ENCODE measurements at regions not wholly inside any gene's neighbourhood (a gene's known extent, or its start where the extent isn't known, plus 50 kb on each side); places are given as distances from the start of the nearest gene placed in this dataset.

DNA sequence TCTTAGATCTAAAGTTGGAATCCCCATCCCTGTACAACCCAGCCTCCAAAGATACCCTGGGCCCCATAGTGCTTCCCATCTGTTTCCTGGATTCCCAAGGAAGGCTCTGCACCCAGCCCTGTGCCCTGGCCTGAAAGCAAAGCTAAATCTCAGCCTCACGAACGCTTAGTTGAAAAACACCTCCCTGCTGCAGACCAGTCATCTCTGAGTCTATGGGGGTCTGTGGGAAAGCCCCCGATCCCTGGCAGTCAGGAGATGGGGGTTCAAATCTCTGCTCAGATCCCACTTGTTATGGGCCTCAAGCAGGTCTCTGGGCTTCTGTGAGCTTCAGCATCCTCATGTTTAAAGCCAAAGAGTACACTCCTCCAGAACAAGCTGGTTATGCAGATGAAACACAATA is 210.5 kb upstream of the GRIK3 start:
- Histone ChIP-seq H3K4me3 (ENCODE audit: low read length in 2 of 2) (no peak overlapping the region), H3K27ac (ENCODE audit: low read depth in 2 of 2, low read length in 2 of 2) (no peak overlapping the region), H3K27me3 (ENCODE audit: control insufficient read depth in 2 of 2, insufficient read depth in 2 of 2, low read length in 2 of 2) (peaks cover 0 to 3% of the 10 kb centered on the region in 2 donors), H3K36me3 (ENCODE audit: control insufficient read depth in 2 of 2, insufficient read depth in 2 of 2, low read length in 2 of 2) (no peaks in the 10 kb centered on the region), H3K4me1 (ENCODE audit: control insufficient read depth in 2 of 2, insufficient read depth in 2 of 2, low read length in 2 of 2) (no peaks in the 10 kb centered on the region), H3K9me3 (ENCODE audit: control insufficient read depth in 2 of 2, low read length in 2 of 2) (no peaks in the 10 kb centered on the region), H3K9ac (ENCODE audit: low read depth in 1 of 2, low read length in 2 of 2) (no peak overlapping the region)

DNA sequence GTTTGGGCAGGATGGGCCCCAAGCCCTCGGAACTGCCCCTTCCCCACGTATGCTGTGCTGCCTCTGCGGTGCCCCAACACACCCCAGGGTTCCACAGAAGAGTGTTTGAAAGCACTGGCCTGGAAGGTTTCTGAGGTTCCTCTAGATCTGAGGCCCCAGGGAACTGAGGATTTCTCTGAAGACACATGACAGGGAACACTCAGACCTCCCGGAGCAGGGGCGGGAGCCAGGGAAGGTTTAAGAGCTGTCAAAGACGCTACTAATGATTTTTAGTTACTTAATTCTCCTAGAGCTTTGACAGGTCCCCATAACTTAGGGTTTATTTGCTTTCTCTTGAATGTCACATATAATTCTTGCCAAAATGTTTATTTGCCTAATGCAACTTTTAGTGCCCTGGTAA is 212.3 kb upstream of the GRIK3 start:
- no peak overlapping the region for H3K4me3 ChIP-seq (ENCODE audit: low read length in 2 of 2)
- no peaks in the 10 kb centered on the region for H3K36me3 ChIP-seq (ENCODE audit: control insufficient read depth in 2 of 2, insufficient read depth in 2 of 2, low read length in 2 of 2)
- H3K4me1 ChIP-seq (ENCODE audit: control insufficient read depth in 2 of 2, insufficient read depth in 2 of 2, low read length in 2 of 2): no peaks in the 10 kb centered on the region
- peaks cover 0 to 4% of the 10 kb centered on the region in 2 donors for H3K27me3 ChIP-seq (ENCODE audit: control insufficient read depth in 2 of 2, insufficient read depth in 2 of 2, low read length in 2 of 2)
- H3K27ac ChIP-seq (ENCODE audit: low read depth in 2 of 2, low read length in 2 of 2): no peak overlapping the region
- no peaks in the 10 kb centered on the region for H3K9me3 ChIP-seq (ENCODE audit: control insufficient read depth in 2 of 2, low read length in 2 of 2)
- H3K9ac ChIP-seq (ENCODE audit: low read depth in 1 of 2, low read length in 2 of 2): no peak overlapping the region

DNA sequence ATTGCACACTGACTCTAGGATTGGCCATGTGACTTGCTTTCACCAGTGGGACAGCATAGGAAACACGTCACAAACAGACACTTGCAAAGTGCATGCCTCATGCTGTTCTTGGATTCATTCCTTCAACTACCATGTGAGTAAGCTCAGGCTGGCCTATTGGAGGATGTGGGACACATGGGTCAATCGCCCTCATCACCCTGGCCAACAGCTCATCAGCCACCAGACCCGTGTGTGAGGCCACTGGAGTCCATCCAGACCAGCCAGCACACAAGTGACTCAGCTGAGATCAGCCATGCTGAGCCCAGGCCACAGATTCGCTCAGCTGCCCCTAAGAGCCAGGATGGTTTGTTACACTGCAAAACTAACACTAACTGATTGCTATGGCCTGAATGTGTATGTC is 216.1 kb upstream of the GRIK3 start:
- Histone ChIP-seq H3K36me3 (ENCODE audit: control insufficient read depth in 2 of 2, insufficient read depth in 2 of 2, low read length in 2 of 2) (no peaks in the 10 kb centered on the region), H3K27me3 (ENCODE audit: control insufficient read depth in 2 of 2, insufficient read depth in 2 of 2, low read length in 2 of 2) (peaks cover 0 to 12% of the 10 kb centered on the region in 2 donors), H3K27ac (ENCODE audit: low read depth in 2 of 2, low read length in 2 of 2) (no peak overlapping the region), H3K9me3 (ENCODE audit: control insufficient read depth in 2 of 2, low read length in 2 of 2) (no peaks in the 10 kb centered on the region), H3K4me3 (ENCODE audit: low read length in 2 of 2) (no peak overlapping the region), H3K4me1 (ENCODE audit: control insufficient read depth in 2 of 2, insufficient read depth in 2 of 2, low read length in 2 of 2) (no peaks in the 10 kb centered on the region), H3K9ac (ENCODE audit: low read depth in 1 of 2, low read length in 2 of 2) (no peak overlapping the region)

DNA sequence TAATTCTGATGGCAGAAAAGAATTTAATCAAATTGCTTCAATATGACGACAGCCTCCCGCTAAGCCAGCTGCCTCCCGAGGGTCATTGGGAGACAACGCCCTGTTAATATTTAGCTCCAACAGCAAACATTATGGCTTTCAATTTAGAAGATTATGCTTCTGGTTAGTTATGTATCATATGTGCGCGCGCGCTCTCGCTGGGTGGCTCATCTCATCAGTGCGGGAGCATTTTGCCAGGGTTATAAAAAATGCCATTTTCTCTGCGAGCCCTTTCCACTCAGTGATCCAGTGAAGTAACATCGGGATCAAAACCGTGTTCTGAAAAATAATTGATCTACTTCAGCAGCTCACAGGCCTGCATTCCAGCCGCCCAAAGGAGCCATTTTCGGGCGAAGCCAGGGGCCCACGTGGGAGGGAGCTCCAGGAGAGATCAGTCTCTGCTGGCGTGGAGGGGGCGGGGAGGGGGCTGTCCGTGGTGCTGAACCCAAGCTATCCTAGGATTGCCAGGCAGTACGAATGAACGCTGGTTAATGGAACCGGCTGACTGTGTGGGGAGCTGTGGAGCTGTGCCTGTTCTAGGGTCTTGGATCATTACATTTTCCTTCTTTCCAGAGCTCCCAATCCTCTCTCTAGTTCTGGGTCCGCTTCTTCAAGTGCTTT is 219.1 kb upstream of the ZC3H12A start:
- H3K4me3 ChIP-seq (ENCODE audit: low read length in 2 of 2): no peak overlapping the region
- no peaks in the 10 kb centered on the region for H3K9me3 ChIP-seq (ENCODE audit: control insufficient read depth in 2 of 2, low read length in 2 of 2)
- no peak overlapping the region for H3K27ac ChIP-seq (ENCODE audit: low read depth in 2 of 2, low read length in 2 of 2)
- no peak overlapping the region for H3K9ac ChIP-seq (ENCODE audit: low read depth in 1 of 2, low read length in 2 of 2)
- H3K27me3 ChIP-seq (ENCODE audit: control insufficient read depth in 2 of 2, insufficient read depth in 2 of 2, low read length in 2 of 2): peaks cover 5 to 10% of the 10 kb centered on the region in 2 donors
- no peaks in the 10 kb centered on the region for H3K36me3 ChIP-seq (ENCODE audit: control insufficient read depth in 2 of 2, insufficient read depth in 2 of 2, low read length in 2 of 2)
- H3K4me1 ChIP-seq (ENCODE audit: control insufficient read depth in 2 of 2, insufficient read depth in 2 of 2, low read length in 2 of 2): no peaks in the 10 kb centered on the region

DNA sequence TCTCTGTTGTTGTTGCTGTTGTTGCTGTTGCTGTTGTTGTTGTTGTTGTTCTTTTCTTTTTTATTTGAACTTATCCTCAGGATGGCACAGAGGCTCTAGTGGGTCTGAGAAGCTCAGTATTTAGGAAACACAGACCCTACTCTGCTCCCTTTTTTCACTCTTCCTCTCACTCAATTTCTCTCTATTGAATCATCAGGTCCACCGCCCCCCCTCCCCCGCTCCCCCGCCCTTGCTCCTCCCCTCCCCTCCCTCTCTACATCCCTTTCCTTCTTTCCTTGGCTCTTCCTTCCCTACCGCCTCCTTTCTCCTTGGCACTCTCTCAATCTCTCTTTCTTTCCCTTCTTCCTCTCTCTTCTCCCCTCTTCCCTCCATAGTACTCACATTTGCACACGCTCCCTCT is 218.5 kb upstream of the ZC3H12A start:
- Histone ChIP-seq H3K9me3 (ENCODE audit: control insufficient read depth in 2 of 2, low read length in 2 of 2) (no peaks in the 10 kb centered on the region), H3K4me1 (ENCODE audit: control insufficient read depth in 2 of 2, insufficient read depth in 2 of 2, low read length in 2 of 2) (no peaks in the 10 kb centered on the region), H3K36me3 (ENCODE audit: control insufficient read depth in 2 of 2, insufficient read depth in 2 of 2, low read length in 2 of 2) (no peaks in the 10 kb centered on the region), H3K27ac (ENCODE audit: low read depth in 2 of 2, low read length in 2 of 2) (no peak overlapping the region), H3K4me3 (ENCODE audit: low read length in 2 of 2) (no peak overlapping the region), H3K27me3 (ENCODE audit: control insufficient read depth in 2 of 2, insufficient read depth in 2 of 2, low read length in 2 of 2) (peaks cover 5 to 8% of the 10 kb centered on the region in 2 donors), H3K9ac (ENCODE audit: low read depth in 1 of 2, low read length in 2 of 2) (no peak overlapping the region)

DNA sequence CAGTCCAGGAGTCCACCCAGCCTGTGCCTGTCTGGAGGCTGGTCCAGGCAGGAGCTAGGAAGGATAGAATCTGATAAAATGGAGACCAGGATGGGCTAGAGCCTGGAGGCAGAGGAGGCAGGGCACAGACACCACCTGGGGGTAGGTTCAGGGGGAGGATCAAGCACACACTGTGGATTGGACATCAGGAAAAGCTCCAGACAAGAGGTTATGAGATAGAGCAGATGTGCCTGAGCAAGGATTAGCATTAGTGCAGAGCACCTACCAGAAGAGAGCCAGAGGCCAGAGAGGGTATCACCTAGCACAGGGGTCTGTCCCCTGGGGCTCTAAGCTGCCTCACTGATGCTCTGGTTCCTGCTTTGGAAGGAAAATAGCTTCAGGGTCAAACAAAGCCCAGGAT is 216.7 kb upstream of the ZC3H12A start:
- Histone ChIP-seq H3K4me1 (ENCODE audit: control insufficient read depth in 2 of 2, insufficient read depth in 2 of 2, low read length in 2 of 2) (no peaks in the 10 kb centered on the region), H3K27me3 (ENCODE audit: control insufficient read depth in 2 of 2, insufficient read depth in 2 of 2, low read length in 2 of 2) (peaks cover 5 to 6% of the 10 kb centered on the region in 2 donors), H3K9me3 (ENCODE audit: control insufficient read depth in 2 of 2, low read length in 2 of 2) (no peaks in the 10 kb centered on the region), H3K4me3 (ENCODE audit: low read length in 2 of 2) (no peak overlapping the region), H3K27ac (ENCODE audit: low read depth in 2 of 2, low read length in 2 of 2) (no peak overlapping the region), H3K9ac (ENCODE audit: low read depth in 1 of 2, low read length in 2 of 2) (no peak overlapping the region), H3K36me3 (ENCODE audit: control insufficient read depth in 2 of 2, insufficient read depth in 2 of 2, low read length in 2 of 2) (no peaks in the 10 kb centered on the region)

DNA sequence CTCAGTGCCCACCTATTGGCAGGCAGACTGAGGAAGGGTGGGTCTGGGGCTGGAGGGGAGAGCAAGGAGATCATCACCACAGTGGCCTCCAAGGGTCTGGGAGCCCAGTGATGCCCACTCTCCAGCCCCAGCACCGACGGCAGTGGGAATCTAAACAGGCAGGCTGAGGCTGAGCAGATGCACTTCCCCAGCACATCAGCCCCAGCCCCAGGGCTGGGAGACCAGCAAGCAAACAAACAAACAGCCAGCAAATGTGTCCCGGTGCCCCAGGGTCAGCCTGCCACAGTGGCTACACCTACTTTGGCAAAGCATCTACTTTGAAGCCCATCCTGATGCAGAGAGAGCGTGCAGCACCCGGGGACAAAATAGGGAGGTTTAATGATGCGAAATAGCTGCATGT is 216.3 kb upstream of the ZC3H12A start:
- H3K27me3 ChIP-seq (ENCODE audit: control insufficient read depth in 2 of 2, insufficient read depth in 2 of 2, low read length in 2 of 2): peaks cover 5 to 9% of the 10 kb centered on the region in 2 donors
- no peak overlapping the region for H3K4me3 ChIP-seq (ENCODE audit: low read length in 2 of 2)
- H3K9me3 ChIP-seq (ENCODE audit: control insufficient read depth in 2 of 2, low read length in 2 of 2): no peaks in the 10 kb centered on the region
- H3K4me1 ChIP-seq (ENCODE audit: control insufficient read depth in 2 of 2, insufficient read depth in 2 of 2, low read length in 2 of 2): no peaks in the 10 kb centered on the region
- H3K27ac ChIP-seq (ENCODE audit: low read depth in 2 of 2, low read length in 2 of 2): no peak overlapping the region
- no peaks in the 10 kb centered on the region for H3K36me3 ChIP-seq (ENCODE audit: control insufficient read depth in 2 of 2, insufficient read depth in 2 of 2, low read length in 2 of 2)
- H3K9ac ChIP-seq (ENCODE audit: low read depth in 1 of 2, low read length in 2 of 2): no peak overlapping the region

DNA sequence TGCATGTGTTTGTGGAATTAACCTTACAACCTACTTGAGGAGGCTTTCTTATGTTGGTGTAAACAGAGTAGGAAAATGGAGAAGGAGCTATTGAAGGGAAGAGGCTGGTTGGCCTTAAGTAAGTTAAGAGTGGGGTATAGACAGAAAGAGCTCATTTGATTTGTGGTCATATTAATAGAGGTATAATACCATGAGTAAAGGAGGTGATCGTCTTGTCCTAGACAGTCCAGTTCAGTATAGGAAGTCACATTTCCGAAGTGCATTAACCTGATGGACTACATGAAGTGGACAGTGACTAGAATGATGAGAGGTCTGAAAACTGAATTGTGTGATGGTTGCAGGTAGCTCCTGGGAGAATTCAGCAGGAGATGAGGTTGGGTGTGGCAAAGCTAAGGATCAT is 215.4 kb upstream of the ZC3H12A start:
- Histone ChIP-seq H3K9me3 (ENCODE audit: control insufficient read depth in 2 of 2, low read length in 2 of 2) (no peaks in the 10 kb centered on the region), H3K27ac (ENCODE audit: low read depth in 2 of 2, low read length in 2 of 2) (no peak overlapping the region), H3K4me1 (ENCODE audit: control insufficient read depth in 2 of 2, insufficient read depth in 2 of 2, low read length in 2 of 2) (no peaks in the 10 kb centered on the region), H3K9ac (ENCODE audit: low read depth in 1 of 2, low read length in 2 of 2) (no peak overlapping the region), H3K27me3 (ENCODE audit: control insufficient read depth in 2 of 2, insufficient read depth in 2 of 2, low read length in 2 of 2) (peaks cover 4 to 5% of the 10 kb centered on the region in 2 donors), H3K4me3 (ENCODE audit: low read length in 2 of 2) (no peak overlapping the region), H3K36me3 (ENCODE audit: control insufficient read depth in 2 of 2, insufficient read depth in 2 of 2, low read length in 2 of 2) (no peaks in the 10 kb centered on the region)

DNA sequence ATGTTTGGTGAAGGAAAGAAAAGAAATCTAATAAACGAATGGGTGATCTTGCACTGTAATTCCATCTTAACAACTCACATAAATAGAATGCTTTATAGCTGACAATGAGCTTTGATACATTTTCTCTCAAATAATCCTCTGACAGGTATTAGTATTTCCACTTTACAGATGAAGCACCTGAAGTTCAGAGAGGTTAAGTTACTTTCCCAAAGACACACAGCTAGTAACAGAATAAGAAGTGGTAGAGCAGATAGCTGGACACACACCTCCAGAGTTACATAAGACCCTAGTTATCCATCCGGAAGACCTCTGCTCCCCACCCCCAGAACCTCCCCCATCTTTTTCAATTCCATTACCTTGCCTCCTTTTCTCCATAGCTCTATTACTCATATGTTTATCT is 213.3 kb upstream of the ZC3H12A start:
- Histone ChIP-seq H3K9me3 (ENCODE audit: control insufficient read depth in 2 of 2, low read length in 2 of 2) (no peaks in the 10 kb centered on the region), H3K36me3 (ENCODE audit: control insufficient read depth in 2 of 2, insufficient read depth in 2 of 2, low read length in 2 of 2) (no peaks in the 10 kb centered on the region), H3K27ac (ENCODE audit: low read depth in 2 of 2, low read length in 2 of 2) (no peak overlapping the region), H3K27me3 (ENCODE audit: control insufficient read depth in 2 of 2, insufficient read depth in 2 of 2, low read length in 2 of 2) (peaks cover 3 to 5% of the 10 kb centered on the region in 2 donors), H3K9ac (ENCODE audit: low read depth in 1 of 2, low read length in 2 of 2) (no peak overlapping the region), H3K4me3 (ENCODE audit: low read length in 2 of 2) (no peak overlapping the region), H3K4me1 (ENCODE audit: control insufficient read depth in 2 of 2, insufficient read depth in 2 of 2, low read length in 2 of 2) (no peaks in the 10 kb centered on the region)

DNA sequence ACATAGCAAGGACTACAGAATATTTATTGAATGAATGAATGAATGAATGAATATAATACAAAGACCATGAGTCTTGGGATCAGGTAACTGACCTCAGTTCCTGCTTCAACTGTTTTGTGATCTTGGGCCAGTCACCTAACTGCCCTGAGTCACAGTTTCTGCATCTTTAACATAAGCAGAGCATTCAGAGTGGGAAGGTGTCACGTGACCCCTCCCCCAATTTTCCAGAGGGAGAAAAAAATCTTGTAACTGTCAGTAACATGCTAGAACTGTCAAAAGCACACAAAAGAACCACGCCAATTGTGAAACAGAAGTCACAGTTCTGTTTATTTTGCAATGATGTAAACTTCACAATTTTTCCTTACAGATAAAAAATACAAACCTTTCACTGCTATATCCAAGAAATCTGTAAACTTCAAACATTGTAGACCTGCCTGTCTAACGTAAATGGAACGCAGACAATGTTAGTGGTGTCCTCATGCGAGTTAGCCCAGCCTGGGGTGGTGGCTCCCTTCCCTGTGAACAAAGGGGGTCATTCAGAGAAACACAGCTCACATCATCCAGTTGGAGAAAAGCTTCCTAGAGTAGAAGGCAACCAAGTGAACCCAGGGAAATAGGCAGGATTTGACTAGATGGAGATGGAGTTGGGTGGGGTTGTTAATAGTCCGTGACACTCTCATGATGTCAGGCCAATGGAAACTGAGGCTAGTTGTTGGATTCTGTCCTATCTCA is 211.8 kb upstream of the ZC3H12A start:
- Histone ChIP-seq H3K27me3 (ENCODE audit: control insufficient read depth in 2 of 2, insufficient read depth in 2 of 2, low read length in 2 of 2) (peaks cover 2 to 3% of the 10 kb centered on the region in 2 donors), H3K4me3 (ENCODE audit: low read length in 2 of 2) (no peak overlapping the region), H3K36me3 (ENCODE audit: control insufficient read depth in 2 of 2, insufficient read depth in 2 of 2, low read length in 2 of 2) (no peaks in the 10 kb centered on the region), H3K27ac (ENCODE audit: low read depth in 2 of 2, low read length in 2 of 2) (no peak overlapping the region), H3K9me3 (ENCODE audit: control insufficient read depth in 2 of 2, low read length in 2 of 2) (no peaks in the 10 kb centered on the region), H3K4me1 (ENCODE audit: control insufficient read depth in 2 of 2, insufficient read depth in 2 of 2, low read length in 2 of 2) (no peaks in the 10 kb centered on the region), H3K9ac (ENCODE audit: low read depth in 1 of 2, low read length in 2 of 2) (no peak overlapping the region)

All from mucosa of rectum (tissue), 2 donors.